ENCODE measurements at regions not wholly inside any gene's neighbourhood (a gene's known extent, or its start where the extent isn't known, plus 50 kb on each side); places are given as distances from the start of the nearest gene placed in this dataset.
"Not testable (repeated sequence)": the region's sequence is repeated elsewhere in the genome, so short reads cannot be mapped to it uniquely, and the experiment has no call there.

DNA sequence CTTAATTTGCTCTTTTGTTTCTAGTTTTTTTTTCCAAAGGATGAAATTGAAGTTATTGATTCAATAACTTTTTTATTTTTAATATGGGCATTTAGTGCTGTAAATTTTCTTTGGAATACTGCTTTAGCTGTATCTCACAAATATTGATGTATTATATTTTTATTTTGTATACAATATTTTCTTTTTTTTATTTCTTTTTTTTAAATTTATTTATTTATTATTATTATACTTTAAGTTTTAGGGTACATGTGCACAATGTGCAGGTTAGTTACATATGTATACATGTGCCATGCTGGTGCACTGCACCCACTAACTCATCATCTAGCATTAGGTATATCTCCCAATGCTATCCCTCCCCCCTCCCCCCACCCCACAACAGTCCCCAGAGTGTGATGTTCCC lies 823.7 kb downstream of the KCTD16 start:
- not testable (repeated sequence) for DNase-seq (ENCODE audit: low read depth in 2 of 2)

DNA sequence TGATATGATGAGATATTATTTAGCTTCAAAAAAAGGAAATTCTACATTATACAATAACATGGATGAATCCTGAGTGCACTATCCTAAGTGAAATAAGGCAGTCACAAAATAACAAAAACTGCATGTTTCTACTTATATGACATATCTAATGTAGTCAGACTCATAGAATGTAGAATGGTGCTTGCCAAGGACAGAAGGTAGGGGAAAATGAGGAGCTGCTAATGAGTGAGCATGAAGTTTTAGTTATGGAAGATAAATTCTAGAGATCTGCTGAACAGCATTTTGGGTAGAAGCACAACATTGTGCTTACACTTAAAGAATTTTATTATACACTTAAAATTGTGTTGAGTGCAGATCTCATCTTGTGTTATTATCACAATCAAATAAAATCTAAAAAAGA lies 812.4 kb downstream of the KCTD16 start:
- DNase-seq (ENCODE audit: low read depth in 2 of 2): no peak

DNA sequence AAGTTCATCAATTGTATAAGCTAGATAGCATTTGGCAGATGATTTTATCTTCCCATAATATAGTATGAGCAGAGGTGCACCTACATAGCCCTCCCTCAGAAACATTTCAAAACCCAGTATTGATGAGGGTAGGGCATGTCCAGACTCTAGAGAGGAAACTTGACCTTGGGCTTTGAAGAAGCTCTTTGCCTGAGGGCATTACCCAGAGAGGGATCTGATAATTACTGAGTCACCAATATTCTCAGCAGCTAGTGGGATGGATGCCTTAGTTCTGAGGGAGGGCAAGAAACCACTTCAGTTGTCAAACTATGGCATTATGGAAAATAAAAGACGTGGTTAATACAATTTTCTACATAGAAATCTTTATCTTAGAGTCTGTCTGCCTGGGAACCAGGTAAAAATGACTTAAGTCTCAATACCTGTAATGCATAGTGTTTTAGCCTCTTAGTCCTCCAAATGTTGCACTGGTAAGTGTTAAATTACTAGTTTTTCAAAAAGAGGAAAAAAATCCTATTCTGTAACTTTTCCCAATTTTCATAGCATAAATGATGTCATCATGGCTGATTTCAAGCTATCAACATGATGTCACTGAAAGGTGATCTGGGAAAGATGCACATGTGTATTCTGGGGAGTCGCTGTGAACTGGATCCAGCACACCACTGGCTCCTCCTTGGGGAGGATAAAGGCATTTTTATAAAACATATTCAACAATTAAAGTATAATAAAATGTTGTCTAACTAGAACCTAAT lies 809.0 kb downstream of the KCTD16 start:
- DNase-seq (ENCODE audit: low read depth in 2 of 2): no peak

DNA sequence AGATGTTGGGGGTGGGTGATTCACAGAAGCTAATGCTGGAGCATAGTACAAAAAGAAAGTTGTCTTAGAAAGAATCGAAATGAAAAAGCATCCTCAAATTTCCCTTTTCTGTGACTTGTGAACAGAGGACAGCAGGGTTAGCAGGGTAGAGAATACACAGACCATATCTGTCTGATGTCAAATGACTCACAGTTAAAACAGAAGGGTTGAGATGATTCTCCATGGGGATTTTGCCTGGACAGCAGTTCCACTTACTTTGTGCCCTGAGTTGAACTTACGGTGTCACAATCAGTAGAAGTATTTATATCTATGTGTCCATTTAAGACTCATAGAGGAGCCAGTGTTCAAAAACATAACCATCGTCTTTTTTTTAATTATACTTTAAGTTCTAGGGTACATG lies 801.6 kb downstream of the KCTD16 start:
- DNase-seq (ENCODE audit: low read depth in 2 of 2): no peak

DNA sequence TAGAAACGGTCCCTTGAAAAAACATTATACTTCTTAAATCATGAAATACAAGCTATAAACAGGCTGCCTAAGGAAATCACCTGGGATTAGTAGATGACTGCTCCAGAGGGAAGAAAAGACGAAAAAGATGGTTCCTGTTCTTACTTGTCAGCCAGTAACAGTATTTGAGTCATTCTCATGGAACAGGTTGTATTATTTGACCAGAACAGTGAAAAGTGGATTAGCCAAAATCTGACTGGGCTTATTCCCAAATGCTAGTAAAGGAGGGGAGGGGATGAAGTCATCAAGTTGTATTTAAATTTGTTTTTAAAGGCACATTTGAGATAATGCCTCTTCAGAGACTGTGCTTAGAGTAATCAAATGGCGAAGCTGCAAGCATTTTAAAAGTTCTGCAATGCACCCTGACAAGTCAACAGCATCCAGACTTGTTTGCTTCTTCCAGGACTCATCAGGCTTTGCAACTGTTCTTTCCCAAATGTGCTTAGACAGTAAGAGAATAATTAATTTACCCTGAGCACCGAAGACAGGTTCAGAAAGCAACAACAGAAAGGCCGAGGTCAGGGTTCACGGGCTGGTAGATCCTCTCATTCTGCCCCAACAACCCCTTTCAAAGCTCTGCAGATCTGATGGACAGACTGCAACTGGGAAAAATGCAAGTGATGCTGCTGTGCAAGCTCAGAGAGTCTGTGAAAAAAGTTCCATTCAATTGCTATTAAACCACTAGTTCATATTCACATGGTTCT lies 800.6 kb downstream of the KCTD16 start:
- no peak for DNase-seq (ENCODE audit: low read depth in 2 of 2)

DNA sequence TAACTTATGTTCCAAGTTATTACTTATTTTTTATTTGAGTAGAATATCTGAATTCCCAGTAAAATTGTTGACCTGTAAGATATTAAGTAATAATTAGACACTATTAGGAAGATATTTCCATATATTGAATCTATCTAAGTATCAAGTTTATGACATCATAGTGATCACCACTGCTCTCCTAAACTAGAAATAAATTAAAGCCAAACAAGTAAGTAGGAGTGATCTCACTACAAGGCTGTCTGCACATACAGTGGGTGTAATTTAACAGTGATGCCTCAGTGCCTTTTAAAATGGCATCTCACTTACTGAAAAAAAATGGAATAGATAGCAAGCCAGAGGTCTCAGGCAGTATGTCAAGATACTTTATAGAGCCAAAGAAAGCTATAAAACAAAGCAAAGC lies 789.6 kb downstream of the KCTD16 start:
- no peak for DNase-seq (ENCODE audit: low read depth in 2 of 2)

DNA sequence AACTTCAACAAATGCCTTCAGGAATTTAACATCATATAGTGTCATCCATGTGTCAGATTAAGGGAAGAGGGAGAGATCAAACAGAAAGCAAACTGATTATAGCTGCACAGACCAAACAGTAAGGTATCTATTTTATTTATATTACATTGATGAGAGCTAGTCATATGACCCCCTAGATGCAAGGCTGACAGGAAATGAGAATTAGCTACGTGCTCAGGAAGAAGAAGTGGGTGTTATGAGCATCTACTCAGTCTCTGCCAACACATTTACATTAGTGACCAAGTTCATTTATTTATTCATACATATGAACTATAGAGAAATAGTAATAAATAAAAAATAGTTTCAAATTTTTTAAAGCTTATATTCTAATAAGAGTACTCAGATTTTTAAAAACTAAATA lies 787.3 kb downstream of the KCTD16 start:
- DNase-seq (ENCODE audit: low read depth in 2 of 2): no peak

DNA sequence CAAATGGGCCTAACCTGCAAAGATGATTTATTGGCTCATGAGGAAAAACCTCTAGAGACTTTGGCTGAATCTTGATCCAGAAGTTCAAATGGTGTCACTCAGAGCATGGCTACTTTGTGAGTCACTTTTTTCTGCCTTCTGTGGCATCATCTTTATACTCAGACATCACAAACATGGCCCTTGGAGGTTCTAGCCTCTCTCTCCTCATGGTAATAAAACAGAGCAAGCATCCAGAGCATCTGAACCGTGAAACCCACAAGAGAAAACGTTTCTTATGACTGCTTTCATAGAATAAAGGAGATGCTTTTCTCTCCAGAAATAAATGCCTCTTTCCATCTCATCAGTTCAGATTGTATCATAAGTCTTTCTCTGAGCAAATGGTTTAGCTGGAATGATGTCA lies 780.3 kb downstream of the KCTD16 start:
- DNase-seq (ENCODE audit: low read depth in 2 of 2): no peak

DNA sequence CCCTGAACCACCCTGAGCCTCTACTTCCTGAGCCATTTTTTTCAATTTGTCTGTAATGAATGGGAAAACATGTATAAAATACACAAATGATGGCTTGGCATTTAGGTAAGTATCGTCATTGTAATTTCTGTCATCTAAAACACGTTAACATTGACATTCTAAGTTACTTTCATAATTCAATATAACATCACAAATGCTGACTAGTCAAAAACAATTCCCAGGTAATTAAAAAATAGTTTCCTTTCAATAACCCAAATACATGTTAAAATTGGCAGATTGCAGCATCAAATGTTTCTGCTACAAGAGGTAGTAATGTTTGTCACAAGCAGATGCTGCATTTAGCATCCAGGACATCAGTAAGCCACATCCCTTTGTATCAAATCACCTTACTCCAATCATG lies 776.4 kb downstream of the KCTD16 start:
- DNase-seq (ENCODE audit: low read depth in 2 of 2): no peak

DNA sequence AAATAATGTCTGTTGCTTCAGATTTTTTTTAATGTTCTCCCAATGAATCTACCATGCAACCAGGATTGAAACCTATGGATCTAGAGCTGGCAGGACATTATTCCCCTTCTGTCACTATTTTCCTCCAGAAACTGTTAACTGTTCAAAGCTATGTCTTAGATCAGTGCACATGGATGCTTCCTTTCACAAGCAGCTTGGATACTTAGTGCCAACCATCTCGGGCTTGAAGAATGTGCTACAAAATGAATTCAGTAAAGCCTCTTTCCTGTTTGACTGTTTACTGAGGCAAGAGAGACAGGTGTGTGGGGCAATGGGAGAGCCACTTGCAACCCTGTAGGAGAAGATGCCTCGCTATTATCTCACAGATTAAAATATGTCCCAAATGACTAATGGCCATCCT lies 774.8 kb downstream of the KCTD16 start:
- DNase-seq (ENCODE audit: low read depth in 2 of 2): no peak

DNA sequence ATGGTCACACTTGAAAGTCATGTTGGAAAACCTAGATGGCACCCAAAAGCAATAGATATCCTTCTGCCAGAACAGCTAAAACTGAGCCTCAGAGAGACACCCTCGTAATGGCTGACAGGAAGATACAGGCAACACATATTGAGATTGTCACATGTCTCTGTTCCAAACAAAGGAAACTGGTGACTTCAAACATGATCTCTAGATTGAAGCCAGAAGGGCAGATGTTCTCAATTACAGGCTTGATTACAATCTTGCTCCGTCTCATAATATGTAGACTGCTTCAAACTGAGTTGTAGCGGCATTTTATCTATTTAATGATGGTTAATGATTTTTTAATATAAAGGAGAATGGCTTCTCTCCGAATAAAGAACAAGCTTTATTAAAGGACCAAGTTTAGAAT lies 774.3 kb downstream of the KCTD16 start:
- no peak for DNase-seq (ENCODE audit: low read depth in 2 of 2)

DNA sequence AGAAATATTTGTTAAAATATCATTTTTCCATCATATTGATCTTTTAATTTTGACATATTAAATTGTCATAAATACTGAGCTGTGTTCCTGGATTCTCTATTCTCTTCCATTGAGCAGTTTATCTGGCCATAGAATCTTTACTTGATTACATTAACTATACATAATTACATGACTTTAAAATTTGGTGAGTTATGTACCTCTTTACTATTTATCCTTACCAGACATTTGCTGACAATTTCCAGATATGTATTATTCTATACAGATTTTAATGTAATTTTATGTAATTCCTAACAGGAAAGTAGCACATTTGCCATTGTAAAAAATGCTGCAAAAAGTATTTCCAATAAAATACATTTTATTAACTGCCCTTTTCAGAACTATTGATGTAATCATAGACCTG lies 770.3 kb downstream of the KCTD16 start:
- no peak for DNase-seq (ENCODE audit: low read depth in 2 of 2)

DNA sequence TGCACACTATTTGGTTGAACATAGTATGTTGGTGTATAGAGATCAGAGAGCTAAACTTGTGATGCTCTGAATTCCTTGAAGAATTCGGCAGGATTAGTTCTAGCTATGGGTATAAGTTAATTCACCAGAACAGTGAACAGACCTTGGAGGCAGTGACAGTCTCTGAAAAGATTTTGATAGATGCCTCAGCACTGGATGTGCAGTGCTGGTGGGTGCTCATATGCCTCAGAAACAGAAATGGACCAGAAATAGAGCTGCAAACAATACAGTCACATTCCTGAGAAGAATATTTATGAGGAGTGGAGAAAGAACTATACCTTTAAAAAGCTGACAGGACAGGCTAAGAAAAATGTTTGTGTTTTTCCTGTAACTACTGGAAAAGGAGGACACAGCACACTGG lies 747.7 kb downstream of the KCTD16 start:
- no peak for DNase-seq (ENCODE audit: low read depth in 2 of 2)

DNA sequence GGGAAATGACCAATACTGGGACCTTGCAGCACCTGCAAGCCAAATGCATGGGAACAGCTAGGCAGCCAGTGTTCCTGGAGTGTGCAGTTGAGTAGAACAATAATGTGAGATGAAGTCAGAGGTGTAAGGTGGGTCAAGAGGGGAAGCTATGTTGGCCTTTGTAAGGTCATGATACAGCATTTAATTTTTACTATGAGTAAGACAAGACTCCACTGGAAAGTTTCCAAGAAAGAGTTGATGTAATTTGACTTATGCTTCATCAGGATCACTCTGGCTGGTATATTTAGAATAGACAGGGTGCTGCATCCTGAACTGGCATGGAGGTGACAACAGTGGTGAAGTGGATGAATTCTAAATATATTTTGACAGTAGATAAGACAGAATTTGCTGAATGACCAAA lies 744.8 kb downstream of the KCTD16 start:
- no peak for DNase-seq (ENCODE audit: low read depth in 2 of 2)

DNA sequence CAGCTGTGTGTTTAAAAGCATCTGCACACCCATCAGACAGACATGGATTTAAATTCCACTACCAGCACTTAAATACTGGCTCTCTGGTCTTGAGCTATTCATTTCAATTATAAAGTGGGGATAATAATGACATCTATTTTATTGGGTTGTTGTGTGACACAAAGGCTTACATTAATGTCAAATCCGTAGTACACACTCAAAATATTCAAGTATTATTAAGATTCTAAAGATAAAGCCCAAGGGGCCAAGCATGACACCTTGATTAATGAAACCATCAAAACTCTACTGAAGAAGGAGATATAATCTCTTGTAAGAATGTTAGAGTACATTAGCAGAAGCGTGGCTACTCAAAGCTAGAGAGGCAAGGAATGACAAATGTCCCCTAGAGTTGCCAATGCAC lies 743.0 kb downstream of the KCTD16 start:
- no peak for DNase-seq (ENCODE audit: low read depth in 2 of 2)

DNA sequence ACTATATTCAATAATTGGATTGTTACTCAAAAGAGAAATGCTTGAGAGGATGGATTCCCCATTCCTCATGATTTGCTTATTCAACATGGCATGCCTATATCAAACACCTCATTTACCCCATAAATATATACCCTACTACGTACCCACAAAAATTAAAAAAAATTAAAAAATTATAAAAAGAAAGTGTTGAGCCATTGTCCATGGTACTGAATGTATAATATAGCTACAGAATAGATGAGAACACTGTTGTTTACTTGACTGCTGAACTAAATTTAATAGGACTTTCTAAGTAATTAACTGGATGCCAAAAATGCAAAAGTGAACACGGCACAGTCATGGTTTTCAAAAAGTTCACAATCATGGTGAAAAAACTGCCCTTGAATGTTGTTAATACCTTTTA lies 725.8 kb downstream of the KCTD16 start:
- DNase-seq (ENCODE audit: low read depth in 2 of 2): no peak

DNA sequence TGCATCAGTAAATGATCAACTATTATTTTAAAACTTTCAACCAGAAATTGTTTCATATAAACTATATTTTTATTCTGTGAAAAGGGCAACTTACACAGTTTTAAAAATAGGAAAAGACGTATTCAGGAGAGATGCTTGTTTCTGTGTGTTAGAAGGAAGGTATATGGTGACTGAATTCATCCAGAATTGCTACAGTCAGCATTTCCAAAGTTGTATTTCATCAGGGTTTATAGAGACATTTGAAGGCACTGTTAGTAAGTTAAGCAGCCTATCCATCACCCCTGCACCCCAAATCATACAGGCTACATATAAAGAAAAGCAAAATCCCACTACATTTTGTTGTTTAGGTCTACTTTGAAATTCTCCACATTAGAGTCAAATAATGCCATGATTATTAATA lies 716.0 kb downstream of the KCTD16 start:
- DNase-seq (ENCODE audit: low read depth in 2 of 2): no peak

DNA sequence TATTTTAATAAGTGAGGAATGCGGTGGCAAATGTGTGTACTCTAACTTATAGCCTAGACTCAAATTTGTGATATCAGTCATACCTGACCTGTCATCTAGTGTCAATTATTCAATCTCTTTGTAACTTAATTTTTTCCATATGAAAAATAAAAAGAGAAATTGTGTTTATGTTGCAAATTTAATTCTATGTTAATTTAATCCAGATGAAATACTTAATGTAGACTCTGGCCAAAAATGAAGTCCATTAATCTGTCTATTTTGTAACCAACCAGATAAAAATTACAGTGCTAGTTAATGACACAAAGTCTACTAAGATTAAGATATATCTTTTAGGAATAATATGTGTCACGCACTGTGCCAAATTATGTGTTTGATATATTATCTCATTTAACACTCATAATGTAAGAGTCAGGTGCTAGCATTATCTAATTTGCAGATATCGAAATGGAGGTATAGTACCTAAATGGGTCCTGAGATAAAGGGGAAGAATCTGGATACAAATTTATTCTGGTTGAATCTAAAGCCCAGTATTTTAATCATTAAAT lies 712.1 kb downstream of the KCTD16 start:
- DNase-seq (ENCODE audit: low read depth in 2 of 2): no peak

DNA sequence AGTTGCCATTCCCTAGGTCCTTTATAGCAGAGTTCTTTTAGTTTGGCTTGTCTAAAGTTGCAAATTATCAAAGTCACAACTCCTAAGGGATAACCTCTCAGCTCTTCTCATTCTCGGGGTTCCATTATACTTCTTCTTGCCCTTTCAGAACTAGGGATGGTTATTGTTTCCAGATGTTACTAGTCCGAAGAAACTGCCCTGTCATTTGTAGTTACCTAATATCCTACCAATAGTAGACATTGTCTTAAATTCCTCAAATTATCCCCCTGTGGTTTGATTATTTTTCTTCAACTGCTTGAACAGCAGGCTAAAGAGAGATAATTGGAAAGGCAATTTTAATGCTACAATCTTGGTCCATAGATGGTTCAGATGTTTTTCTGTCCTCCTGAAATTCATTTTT lies 709.8 kb downstream of the KCTD16 start:
- DNase-seq (ENCODE audit: low read depth in 2 of 2): no peak

DNA sequence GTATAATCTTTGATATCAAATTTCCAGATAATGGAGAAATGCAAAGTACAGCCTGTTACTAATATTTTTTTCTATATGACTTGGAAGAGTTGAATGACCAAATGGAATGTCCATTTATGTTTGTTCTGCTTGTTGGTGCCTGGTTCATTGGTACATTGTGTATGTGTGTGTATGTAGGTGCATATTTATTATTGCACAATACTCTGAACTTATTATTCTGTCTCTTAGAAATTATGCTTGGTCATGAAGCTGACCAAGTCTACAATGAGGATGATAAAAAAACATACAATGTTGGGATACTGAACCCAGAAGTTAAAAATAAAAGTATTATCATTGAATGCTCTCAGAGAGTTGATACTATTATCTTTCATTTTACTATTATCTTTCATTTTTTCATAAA lies 706.3 kb downstream of the KCTD16 start:
- DNase-seq (ENCODE audit: low read depth in 2 of 2): no peak

DNA sequence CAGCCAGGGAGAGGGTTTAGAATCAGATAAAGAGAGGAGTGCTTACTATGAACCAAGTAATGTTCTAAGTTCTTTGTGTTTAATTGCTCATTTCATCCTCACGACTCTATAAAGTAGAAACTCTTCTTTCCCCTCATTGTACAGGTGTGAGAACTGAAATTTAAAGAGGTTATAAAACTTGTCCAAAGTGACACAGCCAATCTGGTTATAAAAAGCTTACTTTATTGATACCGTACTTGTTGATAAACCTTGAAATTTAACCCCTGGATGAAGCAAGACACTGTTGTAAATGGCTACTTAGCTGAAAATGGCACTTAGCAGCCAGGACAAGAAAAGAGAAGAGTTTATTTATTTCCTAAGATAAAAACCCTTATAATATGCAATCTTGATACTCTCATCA lies 702.4 kb downstream of the KCTD16 start:
- no peak for DNase-seq (ENCODE audit: low read depth in 2 of 2)

DNA sequence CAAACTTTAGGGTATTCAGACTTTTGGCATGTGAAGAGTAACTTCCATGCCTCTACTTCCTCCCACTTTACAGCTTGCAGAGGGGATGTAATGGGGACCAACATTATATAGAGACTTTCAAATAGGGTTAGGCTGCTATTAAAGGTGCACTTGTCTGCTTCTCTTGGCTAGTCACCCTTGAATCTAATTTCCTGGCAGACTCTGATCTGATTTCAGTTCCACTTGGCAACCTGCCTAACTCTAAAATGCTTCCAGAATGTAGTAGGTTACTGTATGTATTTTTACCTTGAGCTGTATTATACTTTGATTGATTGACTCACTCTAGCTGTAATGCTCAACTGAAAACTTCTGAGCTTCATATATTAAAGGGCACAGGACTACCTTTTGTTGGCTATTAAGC lies 693.4 kb downstream of the KCTD16 start:
- DNase-seq (ENCODE audit: low read depth in 2 of 2): no peak

DNA sequence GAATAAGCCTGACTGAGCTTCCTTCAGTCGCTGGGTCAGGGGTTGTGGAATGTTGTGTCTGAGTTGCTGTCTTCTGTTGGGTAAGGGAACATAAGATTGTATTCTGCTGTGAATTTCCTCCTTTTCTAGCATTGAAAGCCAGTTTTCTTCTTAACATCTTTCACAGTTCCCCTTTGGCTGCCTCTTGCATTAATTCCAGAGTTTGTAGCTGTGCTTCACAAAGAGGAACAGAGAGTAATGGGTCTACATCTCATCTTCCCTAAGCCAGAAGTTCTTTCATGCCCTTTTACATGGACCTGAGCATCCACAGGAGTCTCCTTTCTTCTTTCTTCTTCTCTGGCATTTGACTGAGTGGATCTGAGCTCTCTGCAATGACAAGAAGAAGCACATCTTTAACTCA lies 686.8 kb downstream of the KCTD16 start:
- DNase-seq (ENCODE audit: low read depth in 2 of 2): no peak

Measured in lung microvascular endothelial cell (primary cell).